Stimulated activated CD4-positive, alpha-beta T cell treated with anti-CD3 and anti-CD28 coated beads, Interleukin-1b, Interleukin-23, amount 100 ng/mL, for 24 hours (primary cell): ENCODE measurements at regions not wholly inside any gene's neighbourhood (a gene's known extent, or its start where the extent isn't known, plus 50 kb on each side); places are given as distances from the start of the nearest gene placed in this dataset.

ENCODE experiments used
- DNase-seq, 4 experiments: peaks; one replicate each; pipeline ENCODE4 v3.0.0-alpha.2; 2020; ENCODE audit warnings: low read depth in 4 of 4, low spot score in 1 of 4

GRCh38 chr6:12381587-12381986 is 91.4 kb downstream of the EDN1 start:
- DNase-seq = no peak

GRCh38 chr6:12383448-12383847 is 93.3 kb downstream of the EDN1 start:
- DNase-seq = no peak

- no peak for DNase-seq
These were observed 94.3 kb downstream of the EDN1 start for GRCh38 chr6:12384357-12384912.

GRCh38 chr6:12385316-12385715 is 95.2 kb downstream of the EDN1 start:
- DNase-seq = no peak

GRCh38 chr6:12386816-12387215 is 96.7 kb downstream of the EDN1 start:
- DNase-seq = no peak

GRCh38 chr6:12391472-12391871 is 101.3 kb downstream of the EDN1 start:
- no peak for DNase-seq

GRCh38 chr6:12392490-12392889 is 102.3 kb downstream of the EDN1 start:
- DNase-seq = no peak

- no peak for DNase-seq
These were observed 102.9 kb downstream of the EDN1 start for GRCh38 chr6:12393100-12393499.

- no peak for DNase-seq
These were observed 104.0 kb downstream of the EDN1 start for GRCh38 chr6:12394170-12394569.

- no peak for DNase-seq
These were observed 105.7 kb downstream of the EDN1 start for GRCh38 chr6:12395898-12396297.

GRCh38 chr6:12401200-12401599 is 111.0 kb downstream of the EDN1 start:
- no peak for DNase-seq

- DNase-seq = no peak
These were observed 113.2 kb downstream of the EDN1 start for GRCh38 chr6:12403201-12403826.

- no peak for DNase-seq
These were observed 113.9 kb downstream of the EDN1 start for GRCh38 chr6:12403947-12404647.

GRCh38 chr6:12404651-12405050 is 114.5 kb downstream of the EDN1 start:
- DNase-seq = no peak

- no peak for DNase-seq
These were observed 118.6 kb downstream of the EDN1 start for GRCh38 chr6:12408752-12409151.

- DNase-seq = no peak
These were observed 120.8 kb downstream of the EDN1 start for GRCh38 chr6:12410946-12411345.

- DNase-seq = no peak
These were observed 124.0 kb downstream of the EDN1 start for GRCh38 chr6:12414096-12414675.

- DNase-seq = no peak
These were observed 125.9 kb downstream of the EDN1 start for GRCh38 chr6:12415980-12416598.

GRCh38 chr6:12417191-12417590 is 127.0 kb downstream of the EDN1 start:
- DNase-seq = no peak

- DNase-seq = no peak
These were observed 128.8 kb downstream of the EDN1 start for GRCh38 chr6:12418946-12419345.

- no peak for DNase-seq
These were observed 129.6 kb downstream of the EDN1 start for GRCh38 chr6:12419631-12420272.
